GM18507 (cell line): ENCODE measurements at regions not wholly inside any gene's neighbourhood (a gene's known extent, or its start where the extent isn't known, plus 50 kb on each side); places are given as distances from the start of the nearest gene placed in this dataset.

Experiments used
- DNase-seq: peaks from one replicate; pipeline ENCODE4 v3.0.0; 2011; ENCODE audit warnings: low read depth; ENCODE audit not compliant: insufficient read length; ENCODE audit errors: extremely low spot score
- FAIRE-seq: peaks from 2 replicates; lab custom pipeline; 2011; peaks lifted over from hg19 to GRCh38; lab: Jason Lieb, UNC

GRCh38 chr20:41892031-41892430 is 273.9 kb upstream of the CHD6 start:
- FAIRE-seq (no peak), DNase-seq (no peak)

GRCh38 chr20:41889844-41890224 is 271.7 kb upstream of the CHD6 start:
- DNase-seq (no peak), FAIRE-seq (no peak)

GRCh38 chr20:41889126-41889843 is 271.1 kb upstream of the CHD6 start:
- no peak for FAIRE-seq
- no peak for DNase-seq

- no peak for DNase-seq
- no peak for FAIRE-seq
Measured at GRCh38 chr20:41888434-41888833, 270.3 kb upstream of the CHD6 start.

- FAIRE-seq (no peak), DNase-seq (no peak)
Measured at GRCh38 chr20:41887500-41887899, 269.3 kb upstream of the CHD6 start.

- no peak for FAIRE-seq
- no peak for DNase-seq
Measured at GRCh38 chr20:41881466-41882046, 263.4 kb upstream of the CHD6 start.

- FAIRE-seq = no peak
Measured at GRCh38 chr20:41879123-41879522, 260.9 kb upstream of the CHD6 start.

GRCh38 chr20:41877911-41878310 is 259.7 kb upstream of the CHD6 start:
- DNase-seq = no peak
- no peak for FAIRE-seq

More at GRCh38 chr20:41879123-41879522, 260.9 kb upstream of the CHD6 start:
- no peak for DNase-seq

- FAIRE-seq = no peak
Measured at GRCh38 chr20:41874658-41875057, 256.5 kb upstream of the CHD6 start.

GRCh38 chr20:41872930-41873329 is 254.8 kb upstream of the CHD6 start:
- no peak for FAIRE-seq
- no peak for DNase-seq

More at GRCh38 chr20:41874658-41875057, 256.5 kb upstream of the CHD6 start:
- DNase-seq = no peak

GRCh38 chr20:41870869-41871462 is 252.8 kb upstream of the CHD6 start:
- FAIRE-seq = no peak

GRCh38 chr20:41869261-41869660 is 251.1 kb upstream of the CHD6 start:
- DNase-seq = no peak
- no peak for FAIRE-seq

More at GRCh38 chr20:41870869-41871462, 252.8 kb upstream of the CHD6 start:
- no peak for DNase-seq

- FAIRE-seq (no peak), DNase-seq (no peak)
Measured at GRCh38 chr20:41865938-41866337, 247.8 kb upstream of the CHD6 start.

GRCh38 chr20:41862476-41862875 is 244.3 kb upstream of the CHD6 start:
- FAIRE-seq = no peak
- no peak for DNase-seq

- DNase-seq = no peak
- FAIRE-seq = no peak
Measured at GRCh38 chr20:41861772-41862422, 243.7 kb upstream of the CHD6 start.

GRCh38 chr20:41854765-41855164 is 236.6 kb upstream of the CHD6 start:
- no peak for FAIRE-seq

GRCh38 chr20:41853806-41854205 is 235.6 kb upstream of the CHD6 start:
- FAIRE-seq = no peak
- no peak for DNase-seq

More at GRCh38 chr20:41854765-41855164, 236.6 kb upstream of the CHD6 start:
- no peak for DNase-seq

- DNase-seq (no peak), FAIRE-seq (no peak)
Measured at GRCh38 chr20:41848180-41848579, 230.0 kb upstream of the CHD6 start.

GRCh38 chr20:41837669-41838224 is 219.6 kb upstream of the CHD6 start:
- no peak for DNase-seq

GRCh38 chr20:41833739-41834138 is 215.6 kb upstream of the CHD6 start:
- no peak for DNase-seq
- FAIRE-seq = no peak

More at GRCh38 chr20:41837669-41838224, 219.6 kb upstream of the CHD6 start:
- no peak for FAIRE-seq
